Activated CD8-positive, alpha-beta memory T cell treated with anti-CD3 and anti-CD28 coated beads, Interleukin-2, amount 50 U/mL, for 24 hours (primary cell): ENCODE measurements at regions not wholly inside any gene's neighbourhood (a gene's known extent, or its start where the extent isn't known, plus 50 kb on each side); places are given as distances from the start of the nearest gene placed in this dataset.

ENCODE experiments used
- DNase-seq: peaks from one replicate; pipeline ENCODE4 v3.0.0-alpha.2; 2020; ENCODE audit errors: extremely low read depth

DNA sequence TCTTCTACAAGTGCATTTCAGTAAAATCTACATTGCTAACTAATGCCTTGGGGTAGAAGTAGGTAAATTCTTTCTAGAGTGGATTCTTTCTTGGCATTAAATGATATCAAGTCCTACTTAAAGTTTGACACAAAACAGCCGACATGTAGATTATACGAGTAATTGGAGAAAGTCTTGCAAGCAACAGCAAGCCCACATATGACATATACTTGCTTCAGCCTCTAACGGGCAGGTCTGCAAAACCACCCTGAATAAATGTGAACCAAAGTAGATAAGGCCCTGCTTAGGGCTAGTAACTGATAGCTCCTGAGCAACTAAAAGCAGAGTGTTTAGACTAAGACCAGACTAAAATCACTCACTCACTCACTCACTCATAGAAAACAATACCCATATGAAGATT, 203.2 kb downstream of the LTN1 start:
- no peak for DNase-seq

DNA sequence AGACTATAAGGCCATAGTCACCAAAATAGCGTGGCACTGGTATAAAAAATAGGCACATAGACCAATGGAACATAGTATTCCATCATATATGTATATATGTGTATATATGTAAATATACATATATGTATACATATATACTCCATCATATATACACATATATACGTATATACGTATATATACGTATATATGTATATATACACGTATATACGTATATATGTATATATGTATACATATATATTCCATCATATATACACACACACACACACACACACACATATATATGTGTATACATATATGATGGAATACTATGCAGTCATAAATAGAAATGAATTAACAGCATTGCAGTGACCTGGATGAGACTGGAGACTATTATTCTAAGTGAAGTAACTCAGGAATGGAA, 204.6 kb downstream of the LTN1 start:
- DNase-seq = no peak

DNA sequence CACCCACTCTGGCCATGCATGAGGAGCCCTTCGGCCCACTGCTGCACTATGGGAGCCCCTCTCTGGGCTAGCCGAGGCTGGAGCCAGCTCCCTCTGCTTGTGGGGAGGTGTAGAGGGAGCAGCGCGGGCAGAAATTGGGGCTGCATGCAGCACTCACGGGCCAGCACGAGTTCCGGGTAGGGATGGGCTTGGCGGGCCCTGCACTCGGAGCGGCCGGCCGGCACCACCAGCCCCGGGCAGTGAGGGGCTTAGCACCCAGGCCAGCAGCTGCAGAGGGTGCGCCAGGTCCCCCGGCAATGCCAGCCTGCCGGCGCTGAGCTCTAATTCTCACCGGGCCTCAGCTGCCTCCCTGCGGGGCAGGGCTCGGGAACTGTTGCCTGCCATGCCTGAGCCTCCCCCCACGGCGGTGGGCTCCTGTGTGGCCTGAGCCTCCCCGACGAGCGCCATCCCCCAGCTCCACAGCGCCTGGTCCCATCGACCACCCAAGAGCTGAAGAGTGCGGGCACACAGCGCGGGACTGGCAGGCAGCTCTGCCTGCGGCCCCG, 209.0 kb downstream of the LTN1 start:
- DNase-seq = no peak

DNA sequence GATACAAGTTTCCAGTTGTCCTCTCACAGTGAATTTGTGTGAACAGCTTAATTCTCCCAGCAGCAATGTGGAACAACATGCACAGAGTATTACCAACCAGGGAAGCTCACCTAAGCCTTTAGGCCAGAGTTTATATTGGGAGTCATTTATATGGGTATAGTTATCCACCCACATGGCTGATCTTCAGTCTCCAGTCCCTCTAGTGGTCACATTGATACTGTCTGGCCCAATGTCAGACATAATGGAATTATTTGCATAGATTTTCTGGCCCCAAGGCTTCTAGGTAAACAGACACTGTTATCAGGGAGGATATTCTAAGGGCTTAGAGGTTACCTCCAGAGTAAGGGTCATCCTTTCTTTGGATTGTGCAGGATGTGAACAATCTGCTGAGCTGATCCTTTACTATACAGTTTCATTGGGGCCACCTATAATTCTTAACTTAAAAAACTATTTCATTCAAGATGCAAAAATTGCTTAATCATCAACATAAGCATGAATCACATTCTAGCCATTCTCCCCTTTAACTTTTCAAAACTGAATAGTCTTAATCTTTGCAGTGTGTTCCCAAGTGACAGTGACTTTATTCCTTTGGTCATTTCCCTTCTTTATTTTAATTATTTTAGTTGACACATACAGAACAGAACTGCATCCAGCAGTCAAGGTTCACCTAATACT, 210.9 kb downstream of the LTN1 start:
- DNase-seq = no peak

DNA sequence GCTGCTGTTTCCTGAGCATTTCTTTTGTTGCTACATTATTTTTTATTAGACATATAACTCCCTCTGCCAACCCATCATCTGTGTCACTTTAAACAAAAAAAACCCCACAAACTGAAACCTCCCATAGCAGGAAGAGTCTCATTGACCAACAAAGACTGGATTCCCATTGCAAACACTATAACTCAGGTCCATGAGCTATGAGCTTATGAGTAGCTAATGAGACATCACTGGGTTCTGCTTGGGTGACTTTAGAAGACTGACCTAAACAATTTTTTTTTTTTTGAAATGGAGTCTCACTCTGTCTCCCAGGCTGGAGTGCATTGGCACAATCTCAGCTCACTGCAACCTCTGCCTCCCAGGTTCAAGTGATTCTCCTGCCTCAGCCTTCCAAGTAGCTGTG, 212.8 kb downstream of the LTN1 start:
- no peak for DNase-seq

DNA sequence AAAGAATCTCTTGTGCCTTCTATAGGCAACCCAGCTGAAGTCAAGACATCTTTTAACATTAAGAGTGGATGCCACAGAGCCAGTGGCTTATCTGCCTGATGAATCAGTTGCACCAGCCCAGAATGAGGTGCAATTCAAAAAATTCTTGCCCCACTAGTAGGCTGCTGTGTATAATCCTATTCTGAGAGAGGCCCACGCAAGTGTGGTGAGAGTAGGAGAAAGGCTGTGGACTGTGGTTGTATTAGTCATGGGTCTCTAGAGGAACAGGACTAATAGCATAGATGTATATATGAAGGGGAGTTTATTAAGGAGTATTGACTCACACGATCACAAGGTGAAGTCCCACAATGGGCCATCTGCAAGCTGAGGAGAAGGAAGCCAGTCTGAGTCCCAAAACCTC, 216.4 kb downstream of the LTN1 start:
- no peak for DNase-seq

DNA sequence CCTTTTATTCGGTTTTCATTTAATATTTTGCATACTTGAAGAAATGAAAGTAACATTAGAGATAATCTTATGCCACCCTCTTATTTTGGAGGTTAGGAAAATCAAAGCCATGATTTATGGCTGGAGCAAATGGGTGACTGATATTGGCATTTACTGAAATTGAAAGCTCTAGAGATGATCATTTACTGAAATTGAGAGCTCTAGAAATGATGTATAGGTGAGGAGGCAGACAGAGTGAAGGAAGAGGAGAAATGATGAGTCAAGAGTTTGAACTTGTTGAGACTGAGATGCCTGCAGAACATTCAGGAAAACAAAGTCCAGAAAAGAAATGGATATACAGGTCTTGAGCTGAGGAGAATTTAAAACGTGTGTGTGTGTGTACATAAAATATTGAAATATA, 217.6 kb downstream of the LTN1 start:
- no peak for DNase-seq

DNA sequence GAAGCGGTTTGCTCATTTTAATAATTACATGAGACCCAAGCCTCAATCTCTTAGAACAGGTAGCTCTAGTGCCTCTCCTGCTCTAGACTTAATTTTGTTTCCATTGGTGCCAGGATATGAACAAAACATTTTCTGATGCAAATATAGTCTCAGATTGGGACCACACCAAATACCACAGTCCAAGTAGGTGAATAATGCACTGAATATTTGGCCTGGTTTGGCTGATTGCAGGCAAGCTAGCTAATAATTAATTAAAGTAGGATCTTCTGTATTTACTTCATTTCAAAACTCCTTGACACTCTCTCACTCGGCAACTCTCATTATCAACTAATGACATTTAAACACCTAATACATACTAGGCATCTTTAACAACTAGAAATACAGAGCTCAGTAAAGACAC, 219.6 kb downstream of the LTN1 start:
- no peak for DNase-seq

DNA sequence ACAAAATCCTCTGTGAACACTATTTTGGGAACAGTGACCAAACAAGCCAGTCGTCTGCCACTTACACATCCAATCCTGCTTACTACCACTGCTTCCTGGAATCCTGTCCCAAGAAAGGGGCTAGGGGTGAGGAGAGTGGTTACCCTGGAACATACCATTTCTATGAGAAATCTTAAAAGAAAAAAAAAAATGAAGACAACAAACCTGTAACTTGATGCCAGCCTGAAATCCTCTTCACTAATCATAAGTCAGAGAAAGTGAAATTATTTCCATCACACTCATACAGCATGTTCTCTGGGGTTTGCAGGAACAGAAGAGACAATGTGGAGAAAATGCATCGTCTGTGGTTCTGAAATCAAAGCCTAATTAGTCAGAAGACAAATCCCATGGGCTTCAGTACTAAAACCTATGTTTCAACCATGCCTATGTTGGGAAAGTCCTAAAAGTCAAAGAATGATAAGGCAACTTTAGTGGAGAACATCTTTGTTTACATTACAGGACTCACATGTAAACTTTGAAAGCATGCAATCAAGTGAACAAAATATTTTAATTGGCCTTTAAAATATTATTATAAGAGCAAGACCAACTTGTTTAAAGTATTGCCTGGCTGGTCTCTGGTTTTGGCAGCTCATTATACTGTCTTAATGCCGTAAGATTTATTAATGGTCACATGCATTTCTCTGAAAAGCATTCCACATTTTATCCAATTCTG, 220.7 kb downstream of the LTN1 start:
- no peak for DNase-seq

DNA sequence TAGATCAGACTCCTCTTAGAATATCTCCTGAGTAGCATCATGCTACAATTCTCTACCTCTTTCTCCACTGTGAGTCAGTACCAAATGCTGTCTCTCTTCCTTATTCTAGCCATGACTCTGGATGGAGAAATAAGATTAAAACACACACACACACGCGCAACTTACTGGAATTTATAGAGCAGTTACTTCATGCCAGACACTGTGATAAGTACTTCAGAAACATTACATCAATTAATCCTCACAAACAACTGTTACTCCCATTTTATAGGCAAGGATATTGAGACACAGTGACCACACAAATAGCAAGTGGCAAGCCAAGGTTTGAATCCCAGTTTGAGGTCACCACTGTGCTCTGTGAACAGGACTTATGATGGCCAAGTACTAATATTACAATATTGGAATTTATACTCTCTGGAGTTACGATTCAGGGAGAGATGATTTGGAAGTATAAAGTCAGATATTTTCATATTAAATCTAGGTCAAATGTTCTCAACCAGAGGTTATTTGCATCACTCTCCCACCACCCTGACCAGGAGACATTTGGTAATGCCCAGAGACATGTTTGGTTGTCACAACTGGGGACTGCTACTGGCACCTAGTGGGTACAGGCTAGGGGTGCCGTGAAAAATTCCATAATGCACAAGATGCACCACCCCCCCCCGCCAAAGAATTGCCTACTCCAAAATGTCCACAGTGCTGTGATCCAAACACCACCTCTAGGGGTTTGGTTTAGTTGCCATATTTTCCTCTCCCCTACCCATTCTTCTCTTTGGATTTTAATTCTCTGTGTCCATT, 221.6 kb downstream of the LTN1 start:
- DNase-seq = no peak

DNA sequence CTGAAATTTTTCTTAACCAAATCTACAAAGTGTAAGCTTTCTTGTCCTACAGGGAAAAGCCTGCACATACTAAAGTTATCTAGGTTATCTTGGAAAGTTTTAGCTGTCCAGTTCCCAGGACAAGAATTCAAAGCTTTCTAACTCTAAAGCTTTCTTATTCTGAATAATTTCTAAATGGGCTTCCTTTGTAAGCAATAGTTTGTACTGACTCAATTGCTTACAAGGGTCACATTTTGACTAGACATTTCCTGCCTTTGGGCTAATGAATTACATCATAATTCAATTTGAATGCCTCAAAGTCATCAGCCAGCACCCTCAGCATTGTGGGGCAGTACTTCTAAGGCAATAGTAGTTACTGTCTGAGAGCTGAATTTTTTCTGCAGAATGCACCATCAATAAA, 223.0 kb downstream of the LTN1 start:
- DNase-seq = no peak

DNA sequence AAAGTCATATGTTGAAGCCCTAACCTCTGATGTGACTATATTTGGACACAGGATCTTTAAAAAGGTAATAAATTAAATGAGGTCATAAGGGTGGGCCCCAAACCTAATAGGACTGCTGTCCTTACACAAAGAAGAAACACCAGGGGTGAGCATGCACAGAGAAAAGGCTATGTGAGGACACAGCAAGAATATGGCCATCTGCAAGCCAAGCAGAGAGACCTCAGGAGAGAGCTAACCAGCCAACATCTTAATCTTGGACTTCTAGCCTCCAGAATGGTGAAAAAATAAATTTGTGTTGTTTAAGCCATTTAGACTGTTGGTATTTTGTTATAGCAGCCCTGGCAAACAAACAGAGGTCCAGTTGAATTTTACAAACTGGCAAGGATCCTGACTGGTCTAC, 223.9 kb downstream of the LTN1 start:
- DNase-seq = no peak

DNA sequence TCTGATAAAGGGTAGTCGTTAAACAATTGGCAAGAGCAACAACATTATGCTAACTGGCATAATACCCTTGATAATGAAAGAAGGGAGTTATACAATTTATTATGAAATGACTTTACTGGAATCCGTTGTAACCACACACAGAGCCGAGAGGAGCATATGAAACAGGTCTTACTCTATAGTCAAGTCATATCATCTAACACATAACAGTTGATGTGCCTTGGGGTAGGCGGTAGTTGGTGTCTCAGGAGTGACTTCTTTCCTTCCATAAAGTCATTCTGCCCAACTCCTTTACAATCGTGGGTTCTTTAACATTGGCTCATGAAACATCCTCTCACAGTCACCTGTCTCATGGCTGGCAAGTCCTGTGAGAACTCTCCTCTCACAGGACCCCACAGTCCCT, 225.2 kb downstream of the LTN1 start:
- no peak for DNase-seq

DNA sequence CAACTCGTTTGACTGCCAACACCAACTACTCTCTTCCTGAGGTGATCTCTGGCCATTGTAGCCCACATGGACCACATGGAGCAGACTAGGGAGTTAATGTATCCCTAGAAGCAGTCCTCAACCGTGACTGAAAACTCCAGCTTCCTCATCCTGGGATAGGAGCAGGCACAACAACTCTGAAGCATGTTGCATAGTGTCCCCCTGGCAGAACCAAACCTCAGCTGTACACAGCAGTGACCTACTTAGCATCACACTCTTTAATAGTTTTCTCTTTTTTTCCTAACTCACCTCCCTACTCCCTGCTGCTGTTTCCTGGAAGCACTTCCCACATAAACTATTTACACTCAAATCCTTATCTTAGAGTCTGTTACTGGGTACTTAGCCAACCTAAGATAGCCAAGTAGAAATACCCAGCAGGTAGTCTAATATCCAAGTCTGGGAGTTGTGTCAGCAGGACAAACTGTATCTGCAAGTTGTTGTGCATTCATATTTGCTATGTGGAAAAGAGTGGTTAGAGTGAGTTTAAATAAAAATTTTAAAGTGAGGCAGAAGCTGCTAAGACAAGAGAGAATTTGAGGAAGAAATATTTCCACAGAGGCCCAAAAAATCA, 228.8 kb downstream of the LTN1 start:
- DNase-seq = no peak

DNA sequence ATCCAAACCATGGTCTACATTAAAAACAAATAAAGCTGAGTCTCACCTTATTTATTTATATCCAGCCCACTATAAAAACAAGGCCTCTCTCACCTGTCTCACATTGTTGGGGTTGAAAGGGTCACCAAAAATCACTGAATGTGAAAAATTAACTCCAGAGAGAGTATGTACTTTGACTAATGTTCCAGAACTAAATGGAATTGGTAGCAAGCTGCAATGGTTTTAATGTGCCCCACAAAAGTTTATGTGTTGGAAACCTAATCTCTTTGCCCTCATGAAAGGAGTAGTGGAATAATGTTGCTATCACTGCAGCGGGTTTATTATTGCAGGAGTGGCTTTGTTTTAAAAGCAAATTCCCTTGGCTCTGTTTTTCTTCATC, 230.3 kb downstream of the LTN1 start:
- DNase-seq = no peak

DNA sequence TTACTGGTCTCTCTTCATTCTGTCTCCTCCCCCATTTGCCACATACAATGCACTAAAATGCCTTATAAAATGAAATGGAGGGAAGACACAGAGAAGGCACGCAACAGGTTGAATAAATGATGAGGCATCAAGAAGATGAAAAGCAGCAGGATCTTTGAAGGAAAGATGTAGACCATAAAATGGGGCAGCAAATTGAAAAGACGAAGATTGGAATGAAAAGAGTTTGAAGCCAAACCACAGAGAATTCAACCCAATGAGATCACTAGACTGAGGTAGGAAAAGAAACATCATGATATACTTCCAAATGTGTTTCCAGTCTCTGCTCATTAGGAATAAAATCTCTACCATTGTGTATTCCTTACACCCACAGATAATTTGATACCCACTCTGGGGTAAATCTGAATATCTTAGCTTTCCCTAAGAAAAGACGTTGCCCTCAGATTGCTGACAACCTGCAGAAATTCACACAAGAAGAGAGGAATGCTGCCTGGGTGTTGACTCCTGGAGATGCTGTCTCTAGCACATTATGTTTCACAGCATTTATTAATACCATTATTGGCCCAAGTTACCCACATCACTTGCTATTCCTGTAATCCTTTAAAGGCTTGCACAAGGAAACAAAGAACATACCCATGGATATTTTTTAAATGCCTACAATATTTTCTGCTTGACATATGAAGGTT, 230.9 kb downstream of the LTN1 start:
- no peak for DNase-seq

DNA sequence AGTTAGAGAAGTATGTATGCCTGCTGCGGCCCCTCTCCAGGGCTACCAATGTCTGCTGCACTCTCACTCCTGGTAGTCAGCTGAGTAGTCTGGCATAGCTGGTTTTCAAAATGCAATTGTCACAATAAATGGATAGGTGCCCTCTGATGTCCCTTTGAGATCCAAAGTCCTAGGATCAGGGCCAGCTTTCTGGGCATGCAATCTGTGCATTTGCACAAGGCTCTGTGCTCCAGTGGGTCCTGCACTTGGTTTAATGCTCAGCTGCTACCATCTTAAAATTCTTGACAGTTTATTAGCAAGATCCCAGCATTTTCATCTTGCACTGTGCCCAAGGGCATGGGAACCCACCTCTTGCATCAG, 233.8 kb downstream of the LTN1 start:
- DNase-seq = no peak

DNA sequence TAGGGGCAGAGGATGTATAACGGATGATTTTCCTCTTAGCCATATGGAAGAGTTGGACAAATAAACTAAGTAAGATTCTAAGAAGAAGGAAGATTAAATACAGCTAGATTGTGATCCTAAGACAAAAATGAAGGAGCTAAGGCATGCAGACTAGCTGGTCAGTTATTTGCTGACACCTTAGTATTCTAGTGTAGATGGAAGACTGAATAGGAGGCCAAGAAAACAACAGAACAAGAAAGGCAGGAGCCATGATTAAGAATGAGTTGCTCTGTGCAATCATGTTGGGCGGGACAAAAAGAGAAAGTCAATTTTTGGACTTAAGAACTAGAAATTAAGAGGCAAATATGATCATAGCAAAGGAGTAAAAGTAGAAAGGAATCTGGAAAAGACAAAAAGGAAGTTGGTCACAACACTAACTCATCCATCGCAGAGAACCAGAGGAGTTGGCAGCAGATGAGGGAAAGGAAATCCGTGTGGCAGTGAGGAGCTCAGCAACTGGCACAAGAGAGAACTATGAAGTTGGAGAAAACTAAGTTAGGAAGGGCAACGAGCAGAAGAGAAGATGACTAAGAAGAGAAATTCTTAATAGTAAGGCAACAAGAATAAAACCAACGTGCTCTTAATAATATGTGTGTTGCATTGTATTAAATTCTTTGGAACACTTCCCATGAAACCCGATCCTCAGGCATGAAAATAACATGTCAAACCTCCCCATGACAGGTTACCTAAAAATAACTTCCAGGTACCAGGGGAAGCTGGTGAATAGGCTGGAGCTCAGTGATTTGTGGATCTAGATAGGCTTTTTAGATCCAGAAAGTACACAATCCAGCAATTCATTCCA, 234.4 kb downstream of the LTN1 start:
- DNase-seq = no peak

DNA sequence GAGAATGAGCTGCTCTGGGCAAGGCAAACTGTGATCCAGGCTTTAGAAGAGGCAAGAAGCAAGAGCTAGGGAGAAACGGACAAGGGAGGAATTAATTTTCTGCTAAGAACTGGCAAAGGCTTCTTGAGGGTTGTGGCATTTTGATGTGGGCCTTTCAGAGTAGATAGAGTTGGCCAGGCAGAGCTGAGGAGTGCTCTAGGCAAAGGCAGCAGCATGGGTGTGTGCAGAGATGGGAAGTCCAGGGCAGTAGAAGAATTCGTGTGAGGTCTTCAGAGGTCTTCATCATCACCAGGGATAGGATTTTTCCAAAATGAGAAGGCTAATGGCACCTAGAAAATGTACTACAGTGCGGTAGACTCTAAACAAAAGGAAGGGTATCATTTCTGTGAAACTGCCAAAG, 237.8 kb downstream of the LTN1 start:
- DNase-seq = no peak

DNA sequence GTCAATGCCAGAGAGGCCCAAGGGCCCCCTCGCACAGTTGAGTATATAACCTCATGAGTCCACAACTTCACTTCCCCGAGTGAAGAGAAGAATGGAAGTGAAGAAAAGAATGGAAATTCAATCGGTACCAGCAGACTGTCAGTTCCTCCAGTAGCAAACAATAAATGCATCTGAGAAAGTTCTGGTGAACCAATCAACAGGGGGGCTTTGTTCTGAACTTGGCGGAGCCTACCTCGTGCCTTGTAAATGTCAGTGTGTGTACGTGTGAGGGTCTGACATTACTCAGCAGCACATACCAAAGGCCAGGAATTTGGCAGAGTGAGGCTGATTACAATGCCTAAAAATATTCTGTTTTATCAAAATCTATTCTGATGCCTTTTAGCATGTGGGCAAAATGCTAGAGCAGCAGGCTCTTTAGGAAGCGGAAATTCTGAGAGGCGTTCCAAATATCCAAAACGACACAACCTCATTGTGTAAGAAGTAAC, 238.5 kb downstream of the LTN1 start:
- DNase-seq = no peak

DNA sequence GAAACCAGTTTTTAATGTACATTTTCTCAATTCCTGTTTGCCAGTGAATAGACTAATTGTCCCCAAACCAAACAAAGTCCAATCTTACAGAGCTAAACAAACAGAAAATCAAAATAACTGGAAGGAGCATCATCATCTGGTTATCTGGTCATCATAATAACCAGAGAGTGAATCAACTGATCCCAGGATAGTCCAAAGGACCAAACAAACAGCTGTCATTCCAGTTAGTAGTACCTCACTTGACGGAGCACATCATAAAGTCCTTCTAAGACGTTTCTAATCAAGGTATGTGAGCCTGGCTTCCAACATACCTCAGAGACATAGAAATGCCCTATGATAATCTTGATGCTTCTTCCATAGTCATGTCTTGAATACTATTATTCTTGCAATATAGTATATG, 240.5 kb downstream of the LTN1 start:
- no peak for DNase-seq
